ENCODE measurements at regions not wholly inside any gene's neighbourhood (a gene's known extent, or its start where the extent isn't known, plus 50 kb on each side); places are given as distances from the start of the nearest gene placed in this dataset.
"Not testable (repeated sequence)": the region's sequence is repeated elsewhere in the genome, so short reads cannot be mapped to it uniquely, and the experiment has no call there.

DNA sequence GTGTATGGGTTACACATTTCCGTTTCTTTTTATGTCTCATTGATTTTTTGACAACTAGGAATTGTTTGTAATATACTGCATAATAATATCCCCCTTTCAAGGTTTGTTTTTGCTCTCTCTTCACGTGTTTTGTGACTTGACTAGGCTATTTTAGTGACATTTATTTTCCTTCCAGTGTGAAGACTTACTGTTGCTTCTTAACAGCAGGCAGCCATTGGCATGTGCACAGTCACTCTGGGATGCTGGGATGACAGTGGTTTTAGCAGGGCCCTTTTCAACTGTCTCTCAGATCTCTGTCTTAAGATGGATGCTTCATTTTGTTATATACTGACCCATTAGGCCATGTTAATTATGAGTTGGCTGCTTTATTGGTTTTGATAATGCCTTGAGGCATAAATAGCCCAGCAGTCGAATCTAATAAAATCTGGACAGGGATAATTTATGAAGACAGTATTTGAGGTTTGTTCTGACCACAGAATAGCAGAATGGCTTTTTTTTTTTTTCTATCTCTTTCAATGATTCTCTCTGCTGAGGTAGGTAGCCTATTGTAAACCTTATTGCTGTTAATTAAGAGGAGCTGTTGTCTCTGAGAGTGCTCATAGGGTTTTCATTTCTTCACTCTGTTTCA is 536.0 kb downstream of the GABRG2 start:
- FAIRE-seq = no peak
- no peak for DNase-seq (ENCODE audit: low spot score)

DNA sequence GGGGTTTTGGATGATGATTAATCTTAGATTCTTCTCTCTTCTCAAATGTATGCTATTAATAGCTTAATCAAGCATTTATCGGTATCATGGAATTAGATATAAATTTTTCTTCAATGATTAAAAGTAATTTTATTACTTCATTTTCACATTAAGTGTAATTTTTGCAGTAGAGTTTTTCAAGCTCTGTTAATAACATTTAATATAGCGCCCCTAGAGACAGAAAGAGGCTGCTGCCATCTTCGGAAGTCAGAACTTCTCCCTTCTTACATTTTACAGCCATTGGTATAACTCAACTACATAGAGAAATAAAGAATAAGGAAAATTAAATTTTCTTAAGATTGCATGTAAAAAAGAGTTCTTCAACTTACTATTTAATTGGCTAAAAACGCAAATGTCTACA is 540.3 kb downstream of the GABRG2 start:
- no peak for FAIRE-seq
- DNase-seq (ENCODE audit: low spot score) = no peak

DNA sequence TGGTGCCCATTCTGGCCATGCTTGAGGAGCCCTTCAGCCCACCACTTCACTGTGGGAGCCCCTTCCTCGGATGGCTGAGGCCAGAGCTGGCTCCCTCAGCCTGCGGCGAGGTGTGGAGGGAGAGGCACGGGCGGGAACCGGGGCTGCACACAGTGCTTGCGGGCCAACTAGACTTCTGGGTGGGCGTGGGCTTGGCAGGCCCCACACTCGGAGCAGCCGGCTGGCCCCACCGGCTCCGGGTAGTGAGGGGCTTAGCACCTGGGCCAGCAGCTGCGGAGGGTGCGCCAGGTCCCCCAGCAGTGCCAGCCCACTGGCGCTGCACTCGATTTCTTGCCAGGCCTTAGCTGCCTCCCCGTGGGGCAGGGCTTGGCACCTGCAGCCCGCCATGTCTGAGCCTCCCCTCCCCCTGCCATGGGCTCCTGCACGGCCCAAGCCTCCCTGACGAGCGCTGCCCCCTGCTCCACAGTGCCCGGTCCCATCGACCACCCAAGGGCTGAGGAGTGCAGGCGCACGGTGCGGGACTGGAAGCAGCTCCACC is 554.2 kb downstream of the GABRG2 start:
- DNase-seq (ENCODE audit: low spot score); FAIRE-seq: not testable (repeated sequence)

DNA sequence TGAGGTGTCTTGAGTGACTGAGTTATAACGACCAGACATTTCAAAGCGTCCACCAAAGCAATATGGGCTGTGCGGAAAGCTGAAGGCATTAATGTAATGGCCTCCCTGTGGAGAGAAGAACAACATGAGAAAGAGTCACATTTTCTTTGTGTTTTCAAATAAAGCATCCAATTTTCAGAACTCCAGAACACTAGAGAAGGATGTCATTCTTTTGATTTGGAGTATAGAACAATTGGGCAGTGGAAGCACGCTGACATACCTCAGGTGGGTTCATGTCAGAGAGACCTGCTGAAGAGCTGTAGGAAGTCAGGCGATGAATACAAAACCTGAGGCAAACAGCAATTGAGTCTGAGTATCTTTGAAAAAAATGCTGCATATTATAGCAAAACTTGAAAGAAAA is 556.5 kb downstream of the GABRG2 start:
- no peak for FAIRE-seq
- DNase-seq (ENCODE audit: low spot score) = no peak

DNA sequence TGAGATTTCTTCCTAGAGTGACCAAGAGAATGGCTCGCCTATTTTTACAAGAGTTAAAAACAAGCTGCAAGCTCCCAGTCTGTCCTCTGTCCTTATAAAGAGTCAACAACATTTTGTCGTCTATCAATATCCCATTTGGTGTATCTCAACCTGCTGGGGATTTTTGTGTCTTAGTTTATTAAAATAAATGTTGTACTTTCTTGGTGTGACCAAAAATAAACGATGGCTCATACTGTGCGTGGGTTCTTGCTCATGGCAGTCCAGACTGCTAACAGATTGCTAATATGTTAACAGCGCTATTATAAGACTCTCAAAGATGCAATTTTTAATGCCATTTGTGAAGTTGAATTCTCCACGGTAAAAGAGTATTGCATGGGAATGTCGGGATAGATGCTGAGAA is 569.9 kb downstream of the GABRG2 start:
- FAIRE-seq (no peak), DNase-seq (ENCODE audit: low spot score) (no peak)

DNA sequence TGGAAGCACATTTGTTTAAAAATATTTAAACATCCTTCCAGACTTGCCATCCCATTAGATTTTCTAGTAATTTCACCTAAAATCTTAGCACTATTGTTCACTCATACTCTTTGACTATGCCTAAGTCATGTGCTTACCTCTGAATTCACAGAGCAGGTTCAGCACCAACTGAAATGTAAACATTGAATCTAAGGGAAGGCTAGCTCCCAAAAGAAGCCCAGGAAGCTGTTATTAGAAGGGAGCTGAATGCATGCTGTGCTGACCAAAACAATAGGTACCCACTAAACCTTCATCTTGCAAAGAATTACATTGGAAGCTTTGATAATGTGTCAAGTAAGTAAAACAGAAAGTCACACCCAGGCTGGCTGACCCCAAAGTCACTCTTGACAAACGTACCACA is 571.3 kb downstream of the GABRG2 start:
- FAIRE-seq = no peak
- DNase-seq (ENCODE audit: low spot score) = no peak

DNA sequence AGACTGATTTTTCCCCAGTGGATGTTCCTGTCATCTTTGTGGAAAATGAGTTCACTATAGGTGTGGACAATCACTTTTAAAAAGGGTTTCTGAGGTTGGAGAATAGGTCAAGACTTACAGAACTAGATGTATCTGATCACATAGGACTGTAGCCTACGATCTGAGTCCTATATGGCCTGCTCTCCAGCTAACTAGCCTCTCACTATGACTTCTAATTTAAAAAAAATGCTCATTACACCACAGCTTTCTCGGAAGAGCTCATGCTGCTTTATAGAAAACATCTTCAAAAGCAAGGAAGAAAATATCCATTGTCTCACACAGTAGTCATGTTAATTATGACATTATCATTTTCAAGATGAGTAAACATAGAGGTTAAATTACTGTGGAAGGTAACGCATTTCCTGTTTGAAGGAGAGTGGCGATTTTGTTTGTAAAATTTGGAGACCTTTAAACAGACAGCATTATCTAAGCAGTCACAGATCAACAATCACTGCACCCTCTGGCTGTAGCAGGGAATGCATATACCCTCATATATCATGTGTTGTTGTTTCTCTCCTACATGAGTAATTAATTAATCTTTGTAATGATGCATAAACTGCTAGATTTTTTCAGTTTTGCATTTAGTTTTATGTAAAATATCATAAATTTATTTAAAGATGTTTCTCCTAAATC is 573.7 kb downstream of the GABRG2 start:
- FAIRE-seq = no peak
- DNase-seq (ENCODE audit: low spot score) = no peak

DNA sequence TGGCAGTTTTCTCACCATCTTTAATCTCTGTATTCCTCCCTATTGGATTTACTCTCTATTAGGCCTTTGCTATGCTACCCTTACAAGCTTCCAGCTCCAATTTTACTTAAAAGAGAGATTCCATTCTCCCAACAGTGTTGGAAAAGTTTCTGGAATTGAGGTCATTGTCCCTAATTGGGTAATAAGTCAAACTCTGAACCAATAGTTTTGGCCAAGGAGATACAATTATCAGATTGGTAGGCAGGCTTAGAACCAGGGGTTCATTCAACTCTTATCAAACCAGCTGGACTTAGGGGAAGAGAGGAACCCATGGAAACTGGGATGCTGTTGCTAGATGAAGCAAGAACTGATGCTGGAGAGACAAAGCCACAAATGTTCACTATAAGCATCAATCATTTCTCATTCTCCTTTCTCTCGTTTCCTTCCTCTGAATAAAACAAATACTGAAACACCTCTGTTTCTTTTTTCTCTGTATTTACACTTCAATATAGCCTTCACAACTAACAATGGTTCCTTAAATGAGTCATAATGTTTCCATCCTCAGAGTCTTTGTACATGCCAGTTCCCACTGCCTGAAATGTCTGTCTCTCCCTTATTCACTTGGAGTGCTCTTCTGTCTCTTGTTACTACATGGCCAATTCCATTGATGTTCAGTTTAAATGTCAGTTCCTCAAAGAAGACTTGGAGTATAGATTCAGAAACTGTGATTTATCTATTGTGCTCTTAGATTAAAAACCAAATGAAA is 587.3 kb downstream of the GABRG2 start:
- DNase-seq (ENCODE audit: low spot score) (no peak), FAIRE-seq (no peak)

DNA sequence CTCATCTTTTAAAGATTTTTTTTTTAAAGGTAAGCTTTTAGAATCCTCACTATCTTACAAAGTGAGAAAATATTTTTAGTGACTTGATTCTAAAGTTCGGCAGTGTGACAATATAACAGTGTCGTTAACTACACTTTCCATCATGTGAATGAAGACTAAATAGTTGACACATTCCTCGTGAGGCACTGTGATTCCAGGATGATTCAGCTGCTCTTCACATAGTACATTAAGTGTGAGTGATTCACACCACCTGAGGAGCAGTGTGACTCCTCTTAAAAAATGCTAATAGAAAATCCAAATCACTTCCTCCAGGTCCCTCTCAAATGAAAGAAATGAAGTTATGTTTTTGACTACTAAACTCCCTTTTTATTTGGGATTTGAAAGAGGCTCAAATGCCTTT is 589.5 kb downstream of the GABRG2 start:
- FAIRE-seq = no peak
- no peak for DNase-seq (ENCODE audit: low spot score)

DNA sequence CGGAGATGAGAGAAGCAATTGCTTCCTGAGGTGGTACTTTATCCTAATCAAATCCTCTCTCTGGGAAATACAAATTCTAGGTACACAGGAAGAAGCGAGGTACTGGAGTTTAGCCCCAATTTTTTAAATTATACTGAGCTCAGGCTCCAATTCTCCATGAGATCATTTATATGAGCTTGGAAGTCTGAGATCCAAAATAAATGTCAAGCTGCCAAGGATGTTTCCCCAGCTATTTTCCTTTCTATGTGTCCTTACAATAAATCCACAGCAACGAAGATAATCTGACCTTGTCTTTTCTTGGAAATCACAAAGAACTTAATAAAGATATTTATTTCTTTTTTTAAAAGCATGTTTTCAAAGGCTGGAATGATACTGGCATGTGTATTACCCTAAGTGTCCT is 597.3 kb downstream of the GABRG2 start:
- no peak for FAIRE-seq
- DNase-seq (ENCODE audit: low spot score) = no peak

DNA sequence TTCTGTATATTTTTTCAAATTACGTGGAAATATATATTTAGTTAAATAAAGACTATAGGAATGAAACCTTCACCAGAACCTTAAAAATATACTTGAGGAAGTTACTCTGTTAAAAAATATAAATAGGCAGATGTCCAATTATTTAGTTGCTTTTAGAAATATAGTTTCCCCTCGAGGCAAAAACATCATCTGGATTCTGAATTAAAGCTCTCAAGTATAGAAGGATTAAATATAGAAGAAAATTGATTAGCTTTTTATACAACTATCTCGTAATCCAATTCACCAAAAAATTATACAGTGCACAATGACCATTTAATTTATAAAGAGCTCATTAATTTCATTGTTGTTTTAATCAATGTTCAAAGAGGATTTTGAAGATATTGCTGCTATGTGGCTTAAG is 601.4 kb downstream of the GABRG2 start:
- DNase-seq (ENCODE audit: low spot score) = no peak
- no peak for FAIRE-seq

DNA sequence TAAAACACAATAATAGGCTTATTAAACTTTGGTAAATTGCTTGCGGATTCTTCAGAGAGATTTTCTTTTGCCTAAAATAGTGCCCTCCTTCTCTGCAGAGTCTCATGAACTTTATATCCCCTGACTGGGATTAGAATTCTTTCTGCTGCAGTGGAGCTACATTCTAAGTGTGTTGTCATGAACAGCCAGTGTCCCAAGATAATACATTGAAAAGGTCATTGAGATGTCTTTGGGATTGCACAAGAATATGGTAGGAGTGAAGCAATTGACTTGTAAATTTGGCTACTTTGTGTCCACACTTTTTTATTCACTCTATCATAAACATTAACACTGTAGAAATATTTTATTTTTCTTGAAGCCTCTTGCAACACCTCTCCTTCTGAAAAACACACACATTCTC is 604.5 kb downstream of the GABRG2 start:
- no peak for DNase-seq (ENCODE audit: low spot score)
- no peak for FAIRE-seq

DNA sequence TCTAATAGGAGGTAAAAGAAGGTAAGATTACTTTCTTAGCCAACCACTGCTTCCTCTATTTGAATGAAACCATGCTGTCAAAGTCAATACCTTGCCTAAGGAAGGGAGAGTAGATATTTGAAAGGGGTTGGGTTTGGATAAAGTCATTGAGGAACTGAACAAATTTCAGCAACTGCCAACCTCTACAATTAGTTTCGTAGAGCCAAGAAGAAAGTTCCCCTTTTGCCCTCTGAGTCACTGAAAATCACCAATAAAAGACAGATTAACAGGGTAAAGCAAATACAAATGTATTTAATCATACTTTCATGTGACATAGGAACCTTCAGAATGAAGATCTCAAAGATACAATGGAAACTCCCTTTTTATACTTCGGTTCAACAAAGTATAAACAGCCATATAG is 615.7 kb downstream of the GABRG2 start:
- no peak for DNase-seq (ENCODE audit: low spot score)
- no peak for FAIRE-seq

DNA sequence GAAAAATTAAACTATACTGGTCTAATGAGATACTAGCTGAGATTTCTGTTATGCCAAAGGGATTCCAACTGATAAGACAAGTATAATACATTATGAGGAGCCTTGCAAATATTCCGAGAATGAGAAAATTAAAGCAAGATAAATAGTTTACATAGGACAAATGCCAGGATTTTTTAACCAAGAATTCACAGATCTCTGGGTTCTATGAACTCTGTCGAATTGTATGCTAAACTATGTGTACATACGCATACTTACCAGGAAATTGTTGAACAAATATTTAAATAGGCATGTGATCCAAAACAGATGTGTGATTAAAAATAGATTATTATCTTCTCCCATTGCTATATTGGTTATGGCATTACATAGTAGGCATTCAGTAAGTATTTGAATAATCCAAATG is 616.6 kb downstream of the GABRG2 start:
- DNase-seq (ENCODE audit: low spot score) (no peak), FAIRE-seq (no peak)

DNA sequence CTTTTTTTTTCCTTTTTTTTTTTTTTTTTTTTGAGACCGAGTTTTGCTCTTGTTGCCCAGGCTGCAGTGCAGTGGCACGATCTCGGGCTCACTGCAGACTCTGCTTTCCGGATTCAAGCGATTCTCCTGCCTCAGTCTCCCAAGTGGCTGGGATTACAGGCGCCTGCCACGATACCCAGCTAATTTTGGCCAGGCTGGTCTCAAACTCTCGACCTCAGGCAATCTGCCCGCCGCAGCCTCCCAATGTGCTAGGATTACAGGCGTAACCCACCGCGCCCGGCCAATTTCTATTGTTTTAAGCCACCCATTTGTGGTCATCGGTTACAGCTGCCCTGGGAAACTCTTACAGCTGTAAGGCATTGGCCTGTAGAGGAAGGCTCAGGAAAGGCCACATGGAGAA is 617.7 kb downstream of the GABRG2 start:
- DNase-seq (ENCODE audit: low spot score) (no peak), FAIRE-seq (no peak)

DNA sequence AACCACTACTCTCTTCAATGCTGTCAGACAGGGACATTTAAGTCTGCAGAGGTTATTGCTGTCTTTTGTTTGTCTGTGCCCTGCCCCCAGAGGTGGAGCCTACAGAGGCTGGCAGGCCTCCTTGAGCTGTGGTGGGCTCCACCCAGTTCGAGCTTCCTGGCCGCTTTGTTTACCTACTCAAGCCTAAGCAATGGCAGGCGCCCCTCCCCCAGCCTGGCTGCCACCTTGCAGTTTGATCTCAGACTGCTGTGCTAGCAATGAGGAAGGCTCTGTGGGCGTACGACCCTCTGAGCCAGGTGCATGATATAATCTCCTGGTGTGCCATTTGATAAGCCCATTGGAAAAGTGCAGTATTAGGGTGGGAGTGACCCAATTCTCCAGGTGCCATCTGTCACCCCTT is 628.7 kb downstream of the GABRG2 start:
- FAIRE-seq; DNase-seq (ENCODE audit: low spot score): not testable (repeated sequence)

DNA sequence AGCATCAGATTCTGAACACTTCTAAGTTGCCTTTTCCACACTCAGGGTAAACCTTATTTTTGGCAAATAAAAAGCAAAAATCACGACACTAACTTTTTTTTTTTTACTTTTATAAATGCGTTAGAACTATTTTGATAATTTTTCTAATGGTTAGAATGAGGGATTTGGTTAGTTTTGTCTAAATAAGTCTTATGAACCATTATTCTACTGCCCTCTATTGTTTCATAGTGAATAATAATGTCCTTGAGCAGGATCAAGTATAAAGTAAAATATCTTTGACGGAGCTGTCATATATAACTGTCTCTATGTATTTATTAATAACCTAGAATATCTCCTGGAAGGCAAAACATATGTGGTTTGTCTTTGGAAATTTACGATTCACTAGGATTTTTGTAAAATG is 631.8 kb downstream of the GABRG2 start:
- FAIRE-seq (no peak), DNase-seq (ENCODE audit: low spot score) (no peak)

DNA sequence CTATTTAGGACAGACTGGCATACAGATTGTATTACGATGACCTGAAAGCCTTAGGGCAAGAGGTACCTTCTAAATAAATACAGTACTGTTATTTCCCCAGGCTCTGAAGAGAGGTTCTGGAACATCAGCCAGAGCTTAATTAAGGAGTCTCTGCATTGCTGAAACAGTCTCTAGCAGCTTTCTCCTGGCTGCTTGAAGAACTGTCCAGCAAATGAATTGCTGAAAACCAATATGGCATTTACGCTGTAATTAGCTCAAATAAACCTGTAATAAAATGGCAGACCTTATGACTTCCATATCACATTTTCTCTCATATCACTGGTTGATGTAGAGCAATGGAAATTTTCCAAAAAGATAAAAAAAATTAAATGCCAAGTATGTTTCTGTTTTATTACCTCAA is 636.3 kb downstream of the GABRG2 start:
- FAIRE-seq (no peak), DNase-seq (ENCODE audit: low spot score) (no peak)

DNA sequence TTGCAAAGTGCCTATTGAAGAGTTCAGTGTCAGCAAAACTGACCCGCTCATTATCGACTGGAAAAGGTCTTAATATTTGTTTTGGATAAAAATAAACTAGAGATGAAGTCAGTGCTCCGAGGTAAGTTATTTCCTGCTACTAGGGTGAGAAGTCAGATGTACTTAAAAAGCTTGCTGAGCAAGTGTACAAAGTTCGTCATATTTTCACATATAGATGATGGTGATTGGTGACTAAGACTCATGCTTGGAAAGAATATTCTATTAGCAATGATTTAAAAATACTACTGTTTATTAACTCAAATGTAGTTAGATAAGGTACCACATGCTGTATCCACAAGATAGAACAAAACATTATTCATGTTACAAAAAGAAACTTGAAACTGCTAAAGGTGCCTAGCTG is 643.7 kb downstream of the GABRG2 start:
- no peak for FAIRE-seq

DNA sequence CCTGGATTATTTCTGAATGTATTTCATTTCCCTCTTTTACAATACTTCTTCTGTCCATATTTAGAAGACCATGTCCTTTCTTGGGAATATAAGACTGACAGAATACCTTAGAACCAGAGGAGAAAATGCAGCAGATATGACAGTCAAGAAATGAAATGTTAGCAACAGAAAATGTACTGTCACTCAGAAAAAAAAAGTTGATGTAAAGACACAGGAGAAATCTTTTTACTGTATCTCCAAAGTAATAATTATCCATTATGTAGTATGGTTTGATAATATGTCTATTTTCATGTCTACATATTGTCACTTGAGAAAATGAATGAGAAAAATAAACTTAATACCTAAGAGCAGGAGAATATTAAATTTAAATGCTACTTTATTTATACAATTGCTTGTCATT is 652.1 kb downstream of the GABRG2 start:
- FAIRE-seq (no peak), DNase-seq (ENCODE audit: low spot score) (no peak)

More for the DNA sequence above, 643.7 kb downstream of the GABRG2 start:
- no peak for DNase-seq (ENCODE audit: low spot score)

DNA sequence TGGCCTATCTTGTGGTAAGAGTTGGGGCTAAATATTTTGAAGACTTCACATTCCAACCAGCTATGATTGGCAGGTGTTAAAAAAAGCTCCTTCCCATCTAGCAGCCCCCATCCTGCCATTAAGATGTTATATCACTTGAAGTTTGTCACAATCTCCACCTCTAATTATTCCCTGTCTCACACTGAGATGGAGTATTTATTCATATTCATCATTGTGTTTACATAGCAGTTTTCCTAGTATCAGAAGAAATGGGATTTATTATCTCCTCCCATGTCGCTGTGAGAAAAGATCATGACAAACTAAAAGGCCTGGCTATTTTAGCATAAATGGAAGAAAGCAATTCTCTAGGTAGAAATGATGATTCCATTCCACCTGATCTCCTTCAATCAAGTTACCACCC is 653.6 kb downstream of the GABRG2 start:
- DNase-seq (ENCODE audit: low spot score) (no peak), FAIRE-seq (no peak)

DNA sequence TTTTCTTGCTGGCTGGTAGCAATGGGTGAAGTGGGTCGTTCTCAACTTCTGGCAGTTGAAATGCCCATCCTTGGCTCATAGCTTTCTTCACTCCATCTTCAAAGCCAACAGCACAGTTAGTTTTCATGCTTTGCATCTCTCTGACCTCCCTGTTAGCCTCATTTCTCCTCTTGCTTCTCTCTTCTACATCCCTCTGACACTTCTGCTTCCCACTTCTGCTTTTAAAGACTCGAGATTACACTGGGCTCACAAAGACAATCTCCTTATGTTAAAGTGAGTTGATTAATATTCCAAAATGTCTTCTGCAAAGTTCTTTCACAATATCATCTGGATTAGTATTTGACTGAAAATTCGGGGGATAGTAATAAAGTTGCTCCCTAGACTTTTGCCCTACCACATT is 684.8 kb upstream of the CCNG1 start:
- FAIRE-seq (no peak), DNase-seq (ENCODE audit: low spot score) (no peak)

DNA sequence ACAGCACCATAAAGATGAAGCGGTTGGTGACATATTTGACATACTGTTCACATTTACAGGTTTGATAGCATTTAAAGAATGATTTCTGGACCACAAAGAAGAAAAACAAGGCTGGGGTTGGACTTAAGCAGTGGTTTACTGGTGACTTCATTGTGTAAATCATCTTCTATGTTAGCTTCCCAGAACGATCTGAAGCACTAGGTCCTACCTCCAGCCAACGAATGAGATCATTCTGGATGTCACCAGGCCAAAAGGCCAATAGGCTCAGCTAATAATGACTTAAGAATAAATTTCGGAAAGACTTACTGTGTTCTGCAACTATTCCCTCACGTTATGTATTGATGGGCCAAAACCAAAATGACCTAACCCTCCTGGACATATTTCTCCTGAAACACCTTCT is 675.3 kb upstream of the CCNG1 start:
- FAIRE-seq = no peak
- DNase-seq (ENCODE audit: low spot score) = no peak

Data from RCC 7860 (cell line).